ENCODE measurements at regions not wholly inside any gene's neighbourhood (a gene's known extent, or its start where the extent isn't known, plus 50 kb on each side); places are given as distances from the start of the nearest gene placed in this dataset.

GRCh38 chr9:135370411-135371375 lies 108.9 kb upstream of the PPP1R26 start:
- TF ChIP-seq TAF1 (IDR thresholded peaks at IDR 0.05; ENCODE audit: borderline replicate concordance, insufficient read depth, low read length) (no peak), REST (IDR thresholded peaks at IDR 0.05; ENCODE audit: insufficient read depth in 1 of 2, low read depth in 2 of 2, low read length in 2 of 2) (no peak), SIN3A (IDR thresholded peaks at IDR 0.05; ENCODE audit: borderline replicate concordance, insufficient read depth, low read length) (no peak), FOXP2 (optimal IDR thresholded peaks at IDR 0.05; ENCODE audit: borderline replicate concordance, extremely low read depth, extremely low read length, insufficient read depth) (no peak), POLR2AphosphoS5 (IDR thresholded peaks at IDR 0.05; ENCODE audit: low read depth, low read length) (no peak)

- no peak for TF ChIP-seq REST (IDR thresholded peaks at IDR 0.05; ENCODE audit: insufficient read depth in 1 of 2, low read depth in 2 of 2, low read length in 2 of 2)
- TF ChIP-seq POLR2AphosphoS5 (IDR thresholded peaks at IDR 0.05; ENCODE audit: low read depth, low read length): no peak
- TF ChIP-seq FOXP2 (optimal IDR thresholded peaks at IDR 0.05; ENCODE audit: borderline replicate concordance, extremely low read depth, extremely low read length, insufficient read depth): no peak
- TF ChIP-seq SIN3A (IDR thresholded peaks at IDR 0.05; ENCODE audit: borderline replicate concordance, insufficient read depth, low read length): no peak
- TF ChIP-seq TAF1 (IDR thresholded peaks at IDR 0.05; ENCODE audit: borderline replicate concordance, insufficient read depth, low read length): no peak
Measured at GRCh38 chr9:135371535-135371934, 108.0 kb upstream of the PPP1R26 start.

- no peak for TF ChIP-seq SIN3A (IDR thresholded peaks at IDR 0.05; ENCODE audit: borderline replicate concordance, insufficient read depth, low read length)
- no peak for TF ChIP-seq REST (IDR thresholded peaks at IDR 0.05; ENCODE audit: insufficient read depth in 1 of 2, low read depth in 2 of 2, low read length in 2 of 2)
- TF ChIP-seq POLR2AphosphoS5 (IDR thresholded peaks at IDR 0.05; ENCODE audit: low read depth, low read length): no peak
- TF ChIP-seq FOXP2 (optimal IDR thresholded peaks at IDR 0.05; ENCODE audit: borderline replicate concordance, extremely low read depth, extremely low read length, insufficient read depth): no peak
- TF ChIP-seq TAF1 (IDR thresholded peaks at IDR 0.05; ENCODE audit: borderline replicate concordance, insufficient read depth, low read length): no peak
Measured at GRCh38 chr9:135372036-135372435, 107.5 kb upstream of the PPP1R26 start.

- TF ChIP-seq SIN3A (IDR thresholded peaks at IDR 0.05; ENCODE audit: borderline replicate concordance, insufficient read depth, low read length) (no peak), REST (IDR thresholded peaks at IDR 0.05; ENCODE audit: insufficient read depth in 1 of 2, low read depth in 2 of 2, low read length in 2 of 2) (no peak), POLR2AphosphoS5 (IDR thresholded peaks at IDR 0.05; ENCODE audit: low read depth, low read length) (no peak), TAF1 (IDR thresholded peaks at IDR 0.05; ENCODE audit: borderline replicate concordance, insufficient read depth, low read length) (no peak), FOXP2 (optimal IDR thresholded peaks at IDR 0.05; ENCODE audit: borderline replicate concordance, extremely low read depth, extremely low read length, insufficient read depth) (no peak)
Measured at GRCh38 chr9:135372501-135373008, 107.0 kb upstream of the PPP1R26 start.
